ENCODE measurements at regions not wholly inside any gene's neighbourhood (a gene's known extent, or its start where the extent isn't known, plus 50 kb on each side); places are given as distances from the start of the nearest gene placed in this dataset.

DNA sequence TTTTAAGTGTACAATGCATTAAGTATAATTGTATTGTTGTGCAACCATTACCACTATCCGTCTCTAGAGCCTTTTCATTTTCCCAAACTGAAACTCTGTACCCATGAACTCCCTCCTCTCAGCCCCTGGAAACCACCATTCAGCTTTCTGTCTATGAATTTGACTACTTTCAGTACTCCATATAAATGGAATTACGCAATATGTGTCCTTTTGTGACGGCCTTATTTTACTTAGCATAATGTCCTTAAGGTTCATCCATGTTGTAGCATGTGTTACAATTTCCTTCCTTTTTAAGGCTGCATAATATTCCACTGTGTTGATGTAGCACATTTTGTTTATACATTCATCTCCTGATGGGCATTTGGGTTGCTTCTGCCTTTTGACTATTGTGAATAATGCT lies 143.6 kb upstream of the KCNG1 start:
- H3K4me1 ChIP-seq (ENCODE audit: control insufficient read depth, extremely low read depth, insufficient read depth, low read length): no peaks in the 10 kb centered on the region
- BruUV-seq (replicated peaks): no TSS peak
- H3K9me1 ChIP-seq (replicated peaks; ENCODE audit: control insufficient read depth, extremely low read depth, insufficient read depth, low read length): no peaks in the 10 kb centered on the region
- FAIRE-seq (no peak), DNase-seq (ENCODE audit: low read depth, low spot score) (no peak)
- no peak overlapping the region for H3K27ac ChIP-seq (ENCODE audit: insufficient read depth, low read depth, low read length)
- H3K36me3 ChIP-seq (ENCODE audit: control insufficient read depth in 2 of 2, extremely low read depth in 1 of 2, insufficient read depth in 2 of 2, low read length in 2 of 2): no peaks in the 10 kb centered on the region
- no peak overlapping the region for H2AFZ ChIP-seq (ENCODE audit: low read depth, low read length)
- intact Hi-C loops (cut with micrococcal nuclease) (no loop called here), dilution Hi-C loops (cut with MboI; ENCODE audit: extremely low pct_ligation_motif_present, low sequenced_read_pairs) (no loop called here)
- POLR2A ChIA-PET: no interaction called here
- no peak overlapping the region for H3K4me2 ChIP-seq (ENCODE audit: insufficient read depth, low read length)
- CTCF ChIA-PET: no interaction called here
- TF ChIP-seq EZH2 (IDR thresholded peaks at IDR 0.05; ENCODE audit: borderline replicate concordance, low read depth, low read length, severe bottlenecking): no peak
- TF ChIP-seq GATA2 (IDR thresholded peaks at IDR 0.05; ENCODE audit: insufficient read depth, insufficient read length, low read depth, low read length): no peak
- no peak for TF ChIP-seq POLR2A (IDR thresholded peaks at IDR 0.05; ENCODE audit: low read depth, low read length)
- TF ChIP-seq MYC (IDR thresholded peaks at IDR 0.05; ENCODE audit: low read depth, low read length): no peak
- TF ChIP-seq JUN (IDR thresholded peaks at IDR 0.05; ENCODE audit: borderline replicate concordance, insufficient read depth, insufficient read length, low read depth): no peak
- TF ChIP-seq, protein P1, sequence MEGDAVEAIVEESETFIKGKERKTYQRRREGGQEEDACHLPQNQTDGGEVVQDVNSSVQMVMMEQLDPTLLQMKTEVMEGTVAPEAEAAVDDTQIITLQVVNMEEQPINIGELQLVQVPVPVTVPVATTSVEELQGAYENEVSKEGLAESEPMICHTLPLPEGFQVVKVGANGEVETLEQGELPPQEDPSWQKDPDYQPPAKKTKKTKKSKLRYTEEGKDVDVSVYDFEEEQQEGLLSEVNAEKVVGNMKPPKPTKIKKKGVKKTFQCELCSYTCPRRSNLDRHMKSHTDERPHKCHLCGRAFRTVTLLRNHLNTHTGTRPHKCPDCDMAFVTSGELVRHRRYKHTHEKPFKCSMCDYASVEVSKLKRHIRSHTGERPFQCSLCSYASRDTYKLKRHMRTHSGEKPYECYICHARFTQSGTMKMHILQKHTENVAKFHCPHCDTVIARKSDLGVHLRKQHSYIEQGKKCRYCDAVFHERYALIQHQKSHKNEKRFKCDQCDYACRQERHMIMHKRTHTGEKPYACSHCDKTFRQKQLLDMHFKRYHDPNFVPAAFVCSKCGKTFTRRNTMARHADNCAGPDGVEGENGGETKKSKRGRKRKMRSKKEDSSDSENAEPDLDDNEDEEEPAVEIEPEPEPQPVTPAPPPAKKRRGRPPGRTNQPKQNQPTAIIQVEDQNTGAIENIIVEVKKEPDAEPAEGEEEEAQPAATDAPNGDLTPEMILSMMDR (IDR thresholded peaks at IDR 0.05; ENCODE audit: extremely low read depth in 1 of 2, insufficient read depth in 1 of 2, low read depth in 1 of 2, low read length in 2 of 2): no peak
- peaks cover 1 to 3% of the 10 kb centered on the region in 2 experiments for H3K27me3 ChIP-seq (ENCODE audit: control insufficient read depth in 2 of 2, insufficient read depth in 2 of 2, low read length in 2 of 2)
- H4K20me1 ChIP-seq (replicated peaks; ENCODE audit: control insufficient read depth, extremely low read depth, insufficient read depth, low read length): no peaks in the 10 kb centered on the region
- H3K9me3 ChIP-seq (replicated peaks; ENCODE audit: control insufficient read depth, insufficient read depth, low read length): no peaks in the 10 kb centered on the region
- H3K9ac ChIP-seq (replicated peaks; ENCODE audit: extremely low read depth, insufficient read depth, low read length): no peak overlapping the region
- no peaks in the 10 kb centered on the region for H3K79me2 ChIP-seq (ENCODE audit: control insufficient read depth, insufficient read depth, low read length)
- no peak overlapping the region for H3K4me3 ChIP-seq (replicated peaks in 1 of 3; ENCODE audit: insufficient read depth in 1 of 3, low read depth in 1 of 3, low read length in 3 of 3)

DNA sequence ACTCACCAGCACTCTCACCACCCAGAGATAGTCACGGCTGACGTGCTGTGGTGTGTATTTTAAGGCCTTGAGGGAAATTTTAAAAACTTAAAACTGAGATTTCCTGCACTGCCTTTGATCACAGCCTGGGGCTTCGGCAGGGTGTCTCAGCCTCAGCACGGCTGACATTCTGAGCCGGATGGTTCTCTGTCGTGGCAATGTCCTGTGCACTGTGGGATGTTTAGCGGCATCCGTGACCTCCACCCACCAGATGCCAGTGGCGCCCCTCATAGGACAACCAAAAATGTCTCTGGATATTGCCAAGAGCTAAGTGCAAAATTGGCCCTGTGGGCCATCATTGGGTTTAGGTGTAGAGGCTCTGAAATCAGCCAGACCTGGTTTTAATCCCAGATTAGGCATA lies 142.2 kb upstream of the KCNG1 start:
- FAIRE-seq (no peak), DNase-seq (ENCODE audit: low read depth, low spot score) (no peak)
- Histone ChIP-seq H3K27me3 (ENCODE audit: control insufficient read depth in 2 of 2, insufficient read depth in 2 of 2, low read length in 2 of 2) (peaks cover 0 to 3% of the 10 kb centered on the region in 2 experiments), H3K9me1 (replicated peaks; ENCODE audit: control insufficient read depth, extremely low read depth, insufficient read depth, low read length) (no peaks in the 10 kb centered on the region), H3K9me3 (replicated peaks; ENCODE audit: control insufficient read depth, insufficient read depth, low read length) (no peaks in the 10 kb centered on the region), H3K4me1 (ENCODE audit: control insufficient read depth, extremely low read depth, insufficient read depth, low read length) (no peaks in the 10 kb centered on the region), H3K36me3 (ENCODE audit: control insufficient read depth in 2 of 2, extremely low read depth in 1 of 2, insufficient read depth in 2 of 2, low read length in 2 of 2) (no peaks in the 10 kb centered on the region), H3K79me2 (ENCODE audit: control insufficient read depth, insufficient read depth, low read length) (no peaks in the 10 kb centered on the region), H3K9ac (replicated peaks; ENCODE audit: extremely low read depth, insufficient read depth, low read length) (no peak overlapping the region), H3K4me3 (replicated peaks in 1 of 3; ENCODE audit: insufficient read depth in 1 of 3, low read depth in 1 of 3, low read length in 3 of 3) (no peak overlapping the region), H3K27ac (ENCODE audit: insufficient read depth, low read depth, low read length) (no peak overlapping the region), H4K20me1 (replicated peaks; ENCODE audit: control insufficient read depth, extremely low read depth, insufficient read depth, low read length) (no peaks in the 10 kb centered on the region), H2AFZ (ENCODE audit: low read depth, low read length) (no peak overlapping the region), H3K4me2 (ENCODE audit: insufficient read depth, low read length) (no peak overlapping the region)
- ChIA-PET CTCF (no interaction called here), POLR2A (no interaction called here)
- no peak for TF ChIP-seq MYC (IDR thresholded peaks at IDR 0.05; ENCODE audit: low read depth, low read length)
- TF ChIP-seq, protein P2, sequence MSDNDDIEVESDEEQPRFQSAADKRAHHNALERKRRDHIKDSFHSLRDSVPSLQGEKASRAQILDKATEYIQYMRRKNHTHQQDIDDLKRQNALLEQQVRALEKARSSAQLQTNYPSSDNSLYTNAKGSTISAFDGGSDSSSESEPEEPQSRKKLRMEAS (IDR thresholded peaks at IDR 0.05; ENCODE audit: insufficient read depth, insufficient read length): no peak
- no peak for TF ChIP-seq GATA2 (IDR thresholded peaks at IDR 0.05; ENCODE audit: insufficient read depth, insufficient read length, low read depth, low read length)
- no peak for TF ChIP-seq EZH2 (IDR thresholded peaks at IDR 0.05; ENCODE audit: borderline replicate concordance, low read depth, low read length, severe bottlenecking)
- no peak for TF ChIP-seq POLR2AphosphoS5 (IDR thresholded peaks at IDR 0.05; ENCODE audit: insufficient read depth, low read depth, low read length)
- no peak for TF ChIP-seq JUN (IDR thresholded peaks at IDR 0.05; ENCODE audit: borderline replicate concordance, insufficient read depth, insufficient read length, low read depth)
- no peak for TF ChIP-seq POLR2A (IDR thresholded peaks at IDR 0.05; ENCODE audit: low read depth, low read length)
- TF ChIP-seq, protein P1 (IDR thresholded peaks at IDR 0.05; ENCODE audit: extremely low read depth in 1 of 2, insufficient read depth in 1 of 2, low read depth in 1 of 2, low read length in 2 of 2): no peak
- TF ChIP-seq FOS (IDR thresholded peaks at IDR 0.05; ENCODE audit: borderline replicate concordance, insufficient read depth, low read length): no peak
- no TSS peak for BruUV-seq (replicated peaks)
- intact Hi-C loops (cut with micrococcal nuclease) (no loop called here), dilution Hi-C loops (cut with MboI; ENCODE audit: extremely low pct_ligation_motif_present, low sequenced_read_pairs) (no loop called here)
